SW480 (cell line): ENCODE measurements at regions not wholly inside any gene's neighbourhood (a gene's known extent, or its start where the extent isn't known, plus 50 kb on each side); places are given as distances from the start of the nearest gene placed in this dataset.
"Not testable (repeated sequence)": the region's sequence is repeated elsewhere in the genome, so short reads cannot be mapped to it uniquely, and the experiment has no call there.

Source experiments
- DNase-seq: peaks from one replicate; pipeline ENCODE4 v3.0.0-alpha.2; 2016; ENCODE audit warnings: low spot score

- no peak for DNase-seq
These were observed 362.8 kb upstream of the ARPP21 start for GRCh38 chr3:35276568-35276967.

- no peak for DNase-seq
These were observed 347.7 kb upstream of the ARPP21 start for GRCh38 chr3:35291471-35292236.

- no peak for DNase-seq
These were observed 346.8 kb upstream of the ARPP21 start for GRCh38 chr3:35292568-35292967.

- no peak for DNase-seq
These were observed 343.4 kb upstream of the ARPP21 start for GRCh38 chr3:35295906-35296305.

GRCh38 chr3:35296533-35296932 lies 342.8 kb upstream of the ARPP21 start:
- peak; percentile 59 for DNase-seq

GRCh38 chr3:35296944-35297343 lies 342.4 kb upstream of the ARPP21 start:
- not testable (repeated sequence) for DNase-seq

GRCh38 chr3:35305406-35305805 lies 333.9 kb upstream of the ARPP21 start:
- DNase-seq, result no peak

- no peak for DNase-seq
These were observed 332.0 kb upstream of the ARPP21 start for GRCh38 chr3:35307296-35307695.

- not testable (repeated sequence) for DNase-seq
These were observed 322.5 kb upstream of the ARPP21 start for GRCh38 chr3:35316841-35317240.

- no peak for DNase-seq
These were observed 318.5 kb upstream of the ARPP21 start for GRCh38 chr3:35320646-35321407.

- no peak for DNase-seq
These were observed 317.3 kb upstream of the ARPP21 start for GRCh38 chr3:35322070-35322469.

- DNase-seq, result no peak
These were observed 303.6 kb upstream of the ARPP21 start for GRCh38 chr3:35335703-35336102.

- no peak for DNase-seq
These were observed 302.7 kb upstream of the ARPP21 start for GRCh38 chr3:35336601-35337000.

- DNase-seq, result no peak
These were observed 301.1 kb upstream of the ARPP21 start for GRCh38 chr3:35338186-35338585.

- no peak for DNase-seq
These were observed 259.1 kb upstream of the ARPP21 start for GRCh38 chr3:35380196-35380595.

- no peak for DNase-seq
These were observed 256.1 kb upstream of the ARPP21 start for GRCh38 chr3:35383216-35383615.

- DNase-seq, result no peak
These were observed 255.4 kb upstream of the ARPP21 start for GRCh38 chr3:35383719-35384555.

- no peak for DNase-seq
These were observed 254.1 kb upstream of the ARPP21 start for GRCh38 chr3:35385271-35385670.

GRCh38 chr3:35389907-35390306 lies 249.4 kb upstream of the ARPP21 start:
- DNase-seq, result no peak

- no peak for DNase-seq
These were observed 247.1 kb upstream of the ARPP21 start for GRCh38 chr3:35392187-35392586.

- no peak for DNase-seq
These were observed 245.2 kb upstream of the ARPP21 start for GRCh38 chr3:35393901-35394799.

- no peak for DNase-seq
These were observed 244.4 kb upstream of the ARPP21 start for GRCh38 chr3:35394905-35395304.
